ENCODE measurements at regions not wholly inside any gene's neighbourhood (a gene's known extent, or its start where the extent isn't known, plus 50 kb on each side); places are given as distances from the start of the nearest gene placed in this dataset.

GRCh38 chr4:54393243-54393642, 164.2 kb downstream of the PDGFRA start (continued):
- no peak for TF ChIP-seq CREB1 (IDR thresholded peaks at IDR 0.05)
- TF ChIP-seq USF2 (IDR thresholded peaks at IDR 0.05; ENCODE audit: low read length), result no peak
- TF ChIP-seq CBX8 (IDR thresholded peaks at IDR 0.05; ENCODE audit: borderline replicate concordance, low read depth, low read length), result no peak
- no peak for TF ChIP-seq POLR2AphosphoS5 (IDR thresholded peaks at IDR 0.05; ENCODE audit: low read depth, low read length)
- no peak for TF ChIP-seq BACH1 (IDR thresholded peaks at IDR 0.05; ENCODE audit: low read length)
